HepG2 (cell line): ENCODE measurements at regions not wholly inside any gene's neighbourhood (a gene's known extent, or its start where the extent isn't known, plus 50 kb on each side); places are given as distances from the start of the nearest gene placed in this dataset.

Experiments used
- HMGA1 ChIP-seq: sonication (generic); formaldehyde crosslinking; conservative IDR thresholded peaks from 2 replicates; pipeline ENCODE4 v1.4.0; 2020; ENCODE audit warnings: missing genetic modification reagents
- IKZF1 ChIP-seq: fragments of 450-650 bp; IDR thresholded peaks from 2 replicates; pipeline ENCODE4 v1.7.1; 2016
- MTERF4 ChIP-seq: sonication (generic); formaldehyde crosslinking; IDR thresholded peaks from 2 replicates; pipeline ENCODE4 v1.8.0; 2023; ENCODE audit warnings: mild to moderate bottlenecking, missing genetic modification reagents
- POLR2A ChIP-seq, 2 experiments: IDR thresholded peaks; 2 replicates each; pipeline ENCODE4 v1.6.1; 2011; ENCODE audit warnings: low read depth in 2 of 2, low read length in 2 of 2, mild to moderate bottlenecking in 1 of 2, moderate library complexity in 1 of 2; ENCODE audit not compliant: insufficient read depth in 1 of 2
- PRPF4 ChIP-seq: fragments of 200-400 bp; formaldehyde crosslinking; IDR thresholded peaks from 2 replicates; pipeline ENCODE4 v1.6.1; 2016; ENCODE audit warnings: low read length, low read depth; ENCODE audit not compliant: poor library complexity, severe bottlenecking
- RBM39 ChIP-seq: fragments of 200-400 bp; formaldehyde crosslinking; IDR thresholded peaks from one replicate; pipeline ENCODE4 v1.6.1; 2018; ENCODE audit warnings: antibody characterized with exemption, mild to moderate bottlenecking, low read depth, low read length; ENCODE audit not compliant: poor library complexity, severe bottlenecking
- SAFB2 ChIP-seq: sonication (generic); formaldehyde crosslinking; IDR thresholded peaks from 2 replicates; pipeline ENCODE4 v1.5.1; 2020; ENCODE audit warnings: missing genetic modification reagents, low read depth, mild to moderate bottlenecking, borderline replicate concordance
- SIN3A ChIP-seq: IDR thresholded peaks from 2 replicates; pipeline ENCODE4 v1.6.1; 2011; ENCODE audit warnings: low read depth, mild to moderate bottlenecking, control low read depth, low read length, borderline replicate concordance
- SNAPC4 ChIP-seq: sonication (generic); formaldehyde crosslinking; IDR thresholded peaks from 2 replicates; pipeline ENCODE4 v1.4.0; 2020; ENCODE audit warnings: mild to moderate bottlenecking, missing genetic modification reagents
- SRY ChIP-seq: sonication (generic); formaldehyde crosslinking; IDR thresholded peaks from 2 replicates; pipeline ENCODE4 v1.8.0; 2022; ENCODE audit warnings: mild to moderate bottlenecking, missing genetic modification reagents
- ZBTB20 ChIP-seq: sonication (generic); formaldehyde crosslinking; IDR thresholded peaks from 2 replicates; pipeline ENCODE4 v1.8.1; 2023; ENCODE audit warnings: missing genetic modification reagents, low read depth, mild to moderate bottlenecking, borderline replicate concordance
- ZNF224 ChIP-seq: sonication (generic); formaldehyde crosslinking; IDR thresholded peaks from 2 replicates; pipeline ENCODE4 v1.5.0; 2020; ENCODE audit warnings: mild to moderate bottlenecking, missing genetic modification reagents
- ZNF430 ChIP-seq: sonication (generic); formaldehyde crosslinking; IDR thresholded peaks from 2 replicates; pipeline ENCODE4 v1.9.0; 2021; ENCODE audit warnings: mild to moderate bottlenecking, missing genetic modification reagents
- ZNF468 ChIP-seq: sonication (generic); formaldehyde crosslinking; IDR thresholded peaks from 2 replicates; pipeline ENCODE4 v1.8.0; 2022; ENCODE audit warnings: mild to moderate bottlenecking, moderate library complexity, missing genetic modification reagents
- ZNF605 ChIP-seq: sonication (generic); formaldehyde crosslinking; IDR thresholded peaks from 2 replicates; pipeline ENCODE4 v1.8.0; 2022; ENCODE audit warnings: mild to moderate bottlenecking, missing genetic modification reagents
- ZNF607 ChIP-seq: sonication (generic); formaldehyde crosslinking; IDR thresholded peaks from 2 replicates; pipeline ENCODE4 v1.5.1; 2020; ENCODE audit warnings: missing genetic modification reagents, mild to moderate bottlenecking, borderline replicate concordance
- TF ChIP-seq, protein P1 (sequence below), 2 experiments: sonication (generic) in 1 of 2; formaldehyde crosslinking in 1 of 2; IDR thresholded peaks; 2 replicates each; pipeline versions ENCODE4 v1.6.1 to v1.9.0; 2014 to 2022; ENCODE audit warnings: antibody characterized with exemption in 1 of 2, borderline replicate concordance in 1 of 2, inconsistent platforms in 1 of 2, low read depth in 1 of 2, missing genetic modification reagents in 1 of 2

GRCh38 chr2:234691968-234692955 lies 195.4 kb upstream of the ARL4C start (continued):
- TF ChIP-seq ZNF430 (CRISPR knock-in tag) (peak; percentile 50; the same call in 1 of the 2 replicates), SNAPC4 (CRISPR knock-in tag) (no peak), SIN3A (no peak), PRPF4 (no peak), ZBTB20 (no peak), SAFB2 (no peak; the same call in 1 of the 2 replicates), ZNF605 (CRISPR knock-in tag) (no peak), RBM39 (no peak), MTERF4 (no peak), SRY (CRISPR knock-in tag) (no peak), ZNF224 (CRISPR knock-in tag) (no peak), HMGA1 (no peak), ZNF607 (CRISPR knock-in tag) (no peak), POLR2A (IDR thresholded peaks at IDR 0.05; ENCODE audit: insufficient read depth in 1 of 2, low read depth in 2 of 2, low read length in 2 of 2) (no peak), ZNF468 (CRISPR knock-in tag) (no peak), IKZF1 (no peak)
- TF ChIP-seq, protein P1, sequence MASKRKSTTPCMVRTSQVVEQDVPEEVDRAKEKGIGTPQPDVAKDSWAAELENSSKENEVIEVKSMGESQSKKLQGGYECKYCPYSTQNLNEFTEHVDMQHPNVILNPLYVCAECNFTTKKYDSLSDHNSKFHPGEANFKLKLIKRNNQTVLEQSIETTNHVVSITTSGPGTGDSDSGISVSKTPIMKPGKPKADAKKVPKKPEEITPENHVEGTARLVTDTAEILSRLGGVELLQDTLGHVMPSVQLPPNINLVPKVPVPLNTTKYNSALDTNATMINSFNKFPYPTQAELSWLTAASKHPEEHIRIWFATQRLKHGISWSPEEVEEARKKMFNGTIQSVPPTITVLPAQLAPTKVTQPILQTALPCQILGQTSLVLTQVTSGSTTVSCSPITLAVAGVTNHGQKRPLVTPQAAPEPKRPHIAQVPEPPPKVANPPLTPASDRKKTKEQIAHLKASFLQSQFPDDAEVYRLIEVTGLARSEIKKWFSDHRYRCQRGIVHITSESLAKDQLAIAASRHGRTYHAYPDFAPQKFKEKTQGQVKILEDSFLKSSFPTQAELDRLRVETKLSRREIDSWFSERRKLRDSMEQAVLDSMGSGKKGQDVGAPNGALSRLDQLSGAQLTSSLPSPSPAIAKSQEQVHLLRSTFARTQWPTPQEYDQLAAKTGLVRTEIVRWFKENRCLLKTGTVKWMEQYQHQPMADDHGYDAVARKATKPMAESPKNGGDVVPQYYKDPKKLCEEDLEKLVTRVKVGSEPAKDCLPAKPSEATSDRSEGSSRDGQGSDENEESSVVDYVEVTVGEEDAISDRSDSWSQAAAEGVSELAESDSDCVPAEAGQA (IDR thresholded peaks at IDR 0.05; ENCODE audit: low read depth) = no peak
- TF ChIP-seq, protein P1 (CRISPR knock-in tag; IDR thresholded peaks at IDR 0.05; ENCODE audit: borderline replicate concordance) = no peak
